Stimulated activated CD8-positive, alpha-beta memory T cell treated with anti-CD3 and anti-CD28 coated beads, Interleukin-2, amount 100 ng/mL, for 48 hours (primary cell): ENCODE measurements at regions not wholly inside any gene's neighbourhood (a gene's known extent, or its start where the extent isn't known, plus 50 kb on each side); places are given as distances from the start of the nearest gene placed in this dataset.
"Not testable (repeated sequence)": the region's sequence is repeated elsewhere in the genome, so short reads cannot be mapped to it uniquely, and the experiment has no call there.

Experiments used
- DNase-seq, 2 donors: peaks; one replicate each; pipeline ENCODE4 v3.0.0-alpha.2; 2020; ENCODE audit warnings: low read depth in 2 of 2

- DNase-seq, result no peak
These were observed 109.2 kb downstream of the OSTF1 start for GRCh38 chr9:75197561-75197960.

GRCh38 chr9:75198436-75198835 is 110.1 kb downstream of the OSTF1 start:
- DNase-seq, result no peak

GRCh38 chr9:75200892-75201470 is 112.7 kb downstream of the OSTF1 start:
- no peak for DNase-seq

GRCh38 chr9:75201480-75202209 is 113.3 kb downstream of the OSTF1 start:
- no peak for DNase-seq

GRCh38 chr9:75207997-75208396 is 119.7 kb downstream of the OSTF1 start:
- not testable (repeated sequence) for DNase-seq

GRCh38 chr9:75210215-75210614 is 121.9 kb downstream of the OSTF1 start:
- no peak for DNase-seq

GRCh38 chr9:75213765-75214164 is 125.5 kb downstream of the OSTF1 start:
- DNase-seq, result no peak

- no peak for DNase-seq
These were observed 138.3 kb downstream of the OSTF1 start for GRCh38 chr9:75226403-75227139.

GRCh38 chr9:75228893-75229292 is 140.6 kb downstream of the OSTF1 start:
- no peak for DNase-seq

- DNase-seq, result no peak
These were observed 141.5 kb downstream of the OSTF1 start for GRCh38 chr9:75229605-75230332.

- no peak for DNase-seq
These were observed 142.2 kb downstream of the OSTF1 start for GRCh38 chr9:75230469-75230868.

- no peak for DNase-seq
These were observed 142.9 kb downstream of the OSTF1 start for GRCh38 chr9:75231167-75231566.

- no peak for DNase-seq
These were observed 144.7 kb downstream of the OSTF1 start for GRCh38 chr9:75233011-75233410.

GRCh38 chr9:75235632-75236031 is 147.3 kb downstream of the OSTF1 start:
- DNase-seq, result no peak

- peak in 1 of 2 donors; percentile 17 for DNase-seq
These were observed 150.1 kb downstream of the OSTF1 start for GRCh38 chr9:75238311-75238976.

- DNase-seq, result no peak
These were observed 150.9 kb downstream of the OSTF1 start for GRCh38 chr9:75239176-75239575.

- no peak for DNase-seq
These were observed 154.1 kb downstream of the OSTF1 start for GRCh38 chr9:75242426-75242825.

- DNase-seq, result no peak
These were observed 158.6 kb downstream of the OSTF1 start for GRCh38 chr9:75246949-75247348.

GRCh38 chr9:75265525-75265972 is 177.2 kb downstream of the OSTF1 start:
- DNase-seq, result peak; percentile 7 to 14

GRCh38 chr9:75269197-75269596 is 180.9 kb downstream of the OSTF1 start:
- DNase-seq, result no peak

- not testable (repeated sequence) for DNase-seq
These were observed 184.7 kb downstream of the OSTF1 start for GRCh38 chr9:75273055-75273454.

- no peak for DNase-seq
These were observed 186.5 kb downstream of the OSTF1 start for GRCh38 chr9:75274781-75275180.
